ENCODE measurements at regions not wholly inside any gene's neighbourhood (a gene's known extent, or its start where the extent isn't known, plus 50 kb on each side); places are given as distances from the start of the nearest gene placed in this dataset.
A peak's percentile ranks its signal among the peaks of the same experiment; 100 is the strongest.

GRCh38 chr18:61989138-61989537 is 96.3 kb upstream of the RNF152 start:
- no peak for DNase-seq

GRCh38 chr18:61988100-61988499 is 95.3 kb upstream of the RNF152 start:
- DNase-seq = no peak

- no peak for DNase-seq
These were observed 92.9 kb upstream of the RNF152 start for GRCh38 chr18:61985681-61986080.

GRCh38 chr18:61984349-61984748 is 91.5 kb upstream of the RNF152 start:
- DNase-seq = no peak

GRCh38 chr18:61982475-61982874 is 89.7 kb upstream of the RNF152 start:
- no peak for DNase-seq

- peak; percentile 6 for DNase-seq
These were observed 87.5 kb upstream of the RNF152 start for GRCh38 chr18:61980355-61980754.

GRCh38 chr18:61975526-61976326 is 82.9 kb upstream of the RNF152 start:
- DNase-seq = peak; percentile 41

GRCh38 chr18:61973273-61974115 is 80.7 kb upstream of the RNF152 start:
- DNase-seq = no peak

GRCh38 chr18:61972389-61973264 is 79.8 kb upstream of the RNF152 start:
- DNase-seq = no peak

GRCh38 chr18:61967252-61967891 is 74.6 kb upstream of the RNF152 start:
- DNase-seq = no peak

- DNase-seq = no peak
These were observed 72.5 kb upstream of the RNF152 start for GRCh38 chr18:61965311-61965710.

- DNase-seq = no peak
These were observed 71.8 kb upstream of the RNF152 start for GRCh38 chr18:61964616-61965015.

- DNase-seq = no peak
These were observed 70.9 kb upstream of the RNF152 start for GRCh38 chr18:61963705-61964104.

- no peak for DNase-seq
These were observed 65.2 kb upstream of the RNF152 start for GRCh38 chr18:61957801-61958516.

- no peak for DNase-seq
These were observed 62.8 kb upstream of the RNF152 start for GRCh38 chr18:61955644-61956043.

GRCh38 chr18:61954096-61954746 is 61.4 kb upstream of the RNF152 start:
- no peak for DNase-seq

GRCh38 chr18:61953641-61954040 is 60.8 kb upstream of the RNF152 start:
- DNase-seq = no peak

- DNase-seq = no peak
These were observed 60.4 kb upstream of the RNF152 start for GRCh38 chr18:61953161-61953560.

- DNase-seq = no peak
These were observed 58.6 kb upstream of the RNF152 start for GRCh38 chr18:61951396-61951795.

- DNase-seq = no peak
These were observed 57.6 kb upstream of the RNF152 start for GRCh38 chr18:61950371-61950770.

- DNase-seq = no peak
These were observed 57.1 kb upstream of the RNF152 start for GRCh38 chr18:61949946-61950345.
